ENCODE measurements at regions not wholly inside any gene's neighbourhood (a gene's known extent, or its start where the extent isn't known, plus 50 kb on each side); places are given as distances from the start of the nearest gene placed in this dataset.
"Not testable (repeated sequence)": the region's sequence is repeated elsewhere in the genome, so short reads cannot be mapped to it uniquely, and the experiment has no call there.

DNA sequence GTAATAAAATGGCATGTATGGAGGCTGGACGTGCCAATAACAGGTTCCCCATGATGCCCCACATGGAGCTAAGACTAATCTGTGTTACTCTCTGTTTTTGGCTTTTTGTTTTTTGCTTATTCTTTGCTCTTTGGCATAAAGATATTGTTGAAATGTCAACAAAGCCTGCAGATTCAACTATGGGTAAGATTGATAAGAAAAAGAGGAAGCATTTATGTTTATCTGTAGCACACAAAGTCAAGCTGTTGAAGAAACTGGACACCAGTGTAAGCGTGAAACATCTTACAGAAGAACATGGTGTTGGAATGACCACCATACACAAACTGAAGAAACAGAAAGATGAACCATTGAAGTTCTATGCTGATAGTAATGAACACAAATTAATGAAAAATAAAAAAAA lies 402.7 kb downstream of the LTN1 start:
- no peak for DNase-seq (ENCODE audit: low spot score)

DNA sequence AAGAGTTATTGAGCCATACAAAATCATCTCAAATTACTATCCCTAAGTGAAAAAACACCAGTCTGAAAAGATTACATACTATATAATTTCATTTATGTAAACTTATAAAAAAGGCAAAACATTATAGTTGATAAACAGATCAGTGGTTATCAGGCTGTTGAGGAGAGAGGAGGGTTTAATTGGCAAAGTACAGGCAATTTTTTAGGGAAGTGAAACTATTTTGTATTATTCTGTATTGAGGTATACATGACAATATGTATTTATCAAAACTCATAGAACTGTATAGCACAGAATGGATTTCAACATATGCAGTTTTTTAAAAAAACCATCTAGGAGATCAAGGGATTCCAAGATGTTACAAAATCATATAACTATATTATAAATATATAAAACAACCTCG lies 403.7 kb downstream of the LTN1 start:
- peak; percentile 12 for DNase-seq (ENCODE audit: low spot score)

DNA sequence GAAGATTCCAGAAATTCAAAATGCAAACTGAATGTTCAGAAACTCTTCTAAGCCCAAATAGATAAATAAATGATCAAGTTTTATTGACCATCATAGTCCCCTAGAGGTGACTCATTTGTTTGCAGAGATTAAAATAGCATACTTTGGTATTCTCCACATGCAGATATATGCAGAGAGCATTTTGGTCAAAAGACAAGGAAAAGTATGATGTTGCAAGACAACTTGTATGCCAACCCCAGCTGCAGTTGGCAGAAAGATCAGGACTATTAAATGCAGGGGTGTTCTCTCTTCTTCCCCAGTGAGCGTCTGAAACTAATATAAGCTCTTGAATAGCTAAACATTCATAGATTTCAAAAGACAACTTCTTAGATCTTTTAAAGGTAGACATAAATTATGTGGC lies 404.9 kb downstream of the LTN1 start:
- DNase-seq (ENCODE audit: low spot score): no peak

DNA sequence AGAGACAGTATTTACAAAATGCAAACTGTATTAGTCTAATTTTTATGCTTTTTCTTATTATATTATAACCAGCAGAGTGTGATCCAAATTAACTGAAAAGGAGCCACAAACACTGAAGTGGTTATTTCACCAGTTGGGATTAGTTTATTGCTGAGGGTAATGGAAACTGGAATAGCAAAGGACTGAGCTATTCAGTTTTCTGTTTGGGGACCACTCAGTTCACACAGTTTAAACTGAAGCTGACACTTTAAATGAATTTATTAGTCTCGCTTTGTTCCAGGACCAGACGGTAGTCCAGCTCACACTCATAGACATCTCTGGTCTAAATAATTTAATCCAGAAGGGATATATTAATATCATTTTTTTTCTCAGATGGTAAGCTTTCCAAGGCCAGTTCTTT lies 410.7 kb downstream of the LTN1 start:
- no peak for DNase-seq (ENCODE audit: low spot score)

DNA sequence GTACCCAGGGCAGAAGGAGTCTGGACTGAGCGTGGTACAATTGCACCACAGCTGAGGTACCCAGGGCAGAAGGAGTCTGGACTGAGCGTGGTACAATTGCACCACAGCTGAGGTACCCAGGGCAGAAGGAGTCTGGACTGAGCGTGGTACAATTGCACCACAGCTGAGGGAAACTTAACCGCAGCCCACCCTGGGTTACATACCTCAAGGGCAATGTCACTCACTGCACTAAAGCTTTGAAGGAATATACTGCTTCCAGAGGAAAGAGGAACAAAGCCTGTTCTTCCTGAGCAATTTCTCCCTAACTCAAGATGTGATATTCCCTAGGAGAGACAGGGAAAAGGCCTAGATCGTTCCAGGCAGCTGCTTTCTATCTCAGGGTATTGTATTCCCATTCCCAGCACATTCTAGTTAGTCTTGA lies 411.4 kb downstream of the LTN1 start:
- not testable (repeated sequence) for DNase-seq (ENCODE audit: low spot score)

DNA sequence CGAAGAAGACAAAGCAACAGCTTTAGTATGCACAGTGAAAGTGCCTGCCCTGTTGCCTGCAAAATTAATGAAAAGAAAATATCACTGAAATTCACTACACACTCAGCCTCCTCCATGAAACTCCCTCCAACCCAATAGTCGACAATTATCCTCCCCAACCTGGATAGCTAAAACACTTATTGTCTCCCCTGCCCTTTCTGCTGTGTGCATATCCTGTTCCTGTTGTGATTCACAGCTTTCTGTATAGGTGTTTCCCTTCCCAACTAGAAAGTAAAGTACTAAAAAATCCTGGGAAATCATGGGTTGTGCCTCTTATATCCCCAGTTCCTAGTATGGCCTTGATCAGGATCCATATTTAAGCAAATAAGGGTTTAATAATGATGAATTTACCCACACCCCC lies 412.1 kb downstream of the LTN1 start:
- no peak for DNase-seq (ENCODE audit: low spot score)

DNA sequence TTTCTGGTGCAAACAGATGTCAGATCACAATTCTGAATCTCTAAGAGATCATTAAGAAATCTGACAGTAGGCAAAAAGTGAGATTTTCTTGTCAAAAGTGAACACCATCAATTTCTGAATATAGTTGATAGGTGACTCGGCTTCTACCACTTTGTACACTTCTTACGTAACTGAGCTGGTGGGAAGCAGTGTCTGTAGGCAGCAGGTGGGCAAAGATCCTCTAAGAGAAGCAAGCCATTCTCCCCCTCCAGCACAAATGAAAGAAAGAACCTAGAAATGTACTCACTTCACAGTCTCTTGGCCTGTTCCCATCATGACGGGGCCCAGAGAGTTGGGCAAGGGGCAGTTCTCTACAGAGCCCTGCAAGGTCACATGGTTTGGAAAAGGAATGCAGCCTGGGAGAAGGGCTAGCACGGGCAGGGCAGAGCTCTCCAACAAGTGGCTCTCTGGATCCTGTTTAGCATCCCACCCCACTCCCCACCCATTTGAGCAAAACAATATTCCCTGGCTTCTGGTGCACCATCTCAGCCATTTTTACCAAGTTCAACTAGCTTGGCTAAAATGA lies 412.6 kb downstream of the LTN1 start:
- no peak for DNase-seq (ENCODE audit: low spot score)

DNA sequence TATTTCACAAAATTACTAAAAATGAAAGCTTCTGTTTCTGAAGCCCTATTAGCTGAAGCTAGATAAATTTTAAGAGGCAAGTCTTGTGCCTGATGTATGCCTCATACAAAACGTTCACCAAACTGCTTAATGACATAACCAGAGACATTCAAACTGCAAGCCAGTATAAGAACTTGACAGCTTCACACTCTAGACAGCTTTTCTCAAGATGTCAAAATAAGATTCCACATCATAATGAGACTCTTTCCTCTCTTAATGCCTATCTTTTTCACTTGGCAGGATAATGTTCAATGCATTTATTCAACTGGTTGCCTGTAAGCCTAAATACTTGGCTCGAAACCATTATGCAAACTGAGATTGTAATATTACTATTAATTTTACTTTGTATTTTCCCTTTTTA lies 424.0 kb downstream of the LTN1 start:
- DNase-seq (ENCODE audit: low spot score): no peak

DNA sequence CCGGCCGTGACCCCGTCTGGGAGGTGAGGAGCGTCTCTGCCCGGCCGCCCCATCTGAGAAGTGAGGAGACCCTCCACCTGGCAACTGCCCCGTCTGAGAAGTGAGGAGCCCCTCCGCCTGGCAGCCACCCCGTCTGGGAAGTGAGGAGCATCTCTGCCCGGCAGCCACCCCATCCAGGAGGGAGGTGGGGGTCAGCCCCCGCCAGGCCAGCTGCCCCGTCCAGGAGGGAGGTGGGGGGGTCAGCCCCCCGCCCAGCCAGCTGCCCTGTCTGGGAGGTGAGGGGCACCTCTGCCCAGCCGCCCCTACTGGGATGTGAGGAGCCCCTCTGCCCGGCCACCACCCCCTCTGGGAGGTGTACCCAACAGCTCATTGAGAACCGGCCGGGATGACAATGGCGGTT lies 428.7 kb downstream of the LTN1 start:
- DNase-seq (ENCODE audit: low spot score): not testable (repeated sequence)

DNA sequence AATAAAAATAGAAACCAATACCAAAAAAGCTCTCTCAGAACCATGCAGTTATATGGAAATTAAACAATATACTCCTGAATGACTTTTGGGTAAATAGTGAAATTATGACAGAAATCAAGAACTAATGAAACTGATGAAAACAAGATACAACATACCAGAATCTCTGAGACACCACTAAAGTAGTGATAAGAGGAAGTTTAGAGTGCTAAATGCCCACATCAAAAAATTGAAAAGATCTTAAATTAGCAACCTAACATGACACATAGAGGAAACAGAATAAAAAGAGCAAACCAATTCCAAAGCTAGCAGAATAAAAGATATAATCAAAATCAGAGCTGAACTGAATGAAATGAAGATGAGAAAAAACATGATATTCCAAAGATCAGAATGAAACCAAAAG lies 430.9 kb downstream of the LTN1 start:
- DNase-seq (ENCODE audit: low spot score): no peak

DNA sequence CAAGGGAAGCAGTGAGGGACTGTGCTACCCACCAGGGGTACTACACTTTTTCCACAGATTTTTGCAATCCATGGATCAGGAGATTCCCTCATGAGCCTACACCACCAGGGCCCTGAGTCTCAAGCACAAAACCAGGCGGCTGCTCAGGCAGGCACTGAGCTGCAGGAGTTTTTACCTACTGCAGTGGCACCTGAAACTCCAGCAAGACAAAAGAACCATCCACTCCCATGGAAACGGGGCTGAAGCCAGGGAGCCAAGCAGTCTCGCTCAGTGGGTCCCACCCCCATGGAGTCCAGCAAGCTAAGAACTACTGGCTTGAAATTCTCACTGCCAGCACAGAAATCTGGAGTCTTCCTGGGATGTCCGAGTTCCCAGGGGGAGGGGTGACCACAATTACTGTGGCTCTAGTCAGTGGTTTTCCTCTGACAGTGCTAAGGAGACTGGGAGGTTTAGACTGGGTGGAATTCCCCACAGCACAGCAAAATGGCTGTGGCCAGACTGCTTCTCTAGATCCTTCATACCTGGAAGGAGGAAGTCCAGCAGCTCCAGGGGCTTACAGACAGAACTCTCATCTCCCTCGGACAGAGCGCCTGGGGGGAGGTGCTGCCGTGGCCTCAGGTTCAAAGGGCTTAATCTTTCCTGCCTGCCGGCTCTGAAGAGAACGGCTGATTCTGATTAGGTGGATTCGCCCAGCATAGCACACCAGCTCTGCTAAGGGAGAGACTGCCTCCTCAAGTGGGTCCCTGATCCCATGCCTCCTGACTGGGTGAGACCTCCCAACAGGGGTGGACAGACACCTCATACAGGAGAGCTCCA lies 437.8 kb downstream of the LTN1 start:
- no peak for DNase-seq (ENCODE audit: low spot score)

DNA sequence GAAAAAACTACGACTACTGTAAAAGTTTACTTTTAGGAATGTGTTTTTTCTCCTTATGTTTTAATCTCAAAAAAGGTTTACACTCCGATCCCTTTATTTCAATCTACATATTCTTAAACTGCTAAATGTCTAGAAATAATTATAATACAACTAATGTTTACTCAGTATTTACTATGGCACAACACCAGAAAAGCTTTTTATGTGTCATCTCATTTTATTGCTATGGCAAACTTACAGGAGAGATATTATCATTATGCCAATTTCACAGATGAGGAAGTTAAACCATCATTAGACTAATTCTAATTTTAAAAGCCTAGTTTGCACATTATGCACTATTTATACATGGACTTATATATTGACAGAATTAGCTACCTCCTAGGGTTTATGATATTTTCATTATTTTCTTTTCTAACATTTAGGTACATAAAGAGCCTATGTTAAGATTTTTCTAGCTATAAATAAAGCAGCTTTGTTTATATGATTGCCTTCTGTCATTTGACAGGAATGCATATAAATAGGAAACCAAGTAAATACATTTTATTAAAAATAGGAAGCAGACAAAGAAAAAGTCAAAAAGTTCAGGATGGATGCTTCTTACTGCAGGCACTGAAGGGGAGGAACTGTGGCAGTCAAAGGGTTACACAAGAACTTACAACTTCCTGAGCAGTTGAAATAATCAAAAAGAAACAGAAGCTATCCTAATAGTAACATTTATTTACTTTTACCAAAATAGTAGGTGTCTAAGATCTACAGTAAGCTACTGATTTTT lies 442.4 kb downstream of the LTN1 start:
- no peak for DNase-seq (ENCODE audit: low spot score)

DNA sequence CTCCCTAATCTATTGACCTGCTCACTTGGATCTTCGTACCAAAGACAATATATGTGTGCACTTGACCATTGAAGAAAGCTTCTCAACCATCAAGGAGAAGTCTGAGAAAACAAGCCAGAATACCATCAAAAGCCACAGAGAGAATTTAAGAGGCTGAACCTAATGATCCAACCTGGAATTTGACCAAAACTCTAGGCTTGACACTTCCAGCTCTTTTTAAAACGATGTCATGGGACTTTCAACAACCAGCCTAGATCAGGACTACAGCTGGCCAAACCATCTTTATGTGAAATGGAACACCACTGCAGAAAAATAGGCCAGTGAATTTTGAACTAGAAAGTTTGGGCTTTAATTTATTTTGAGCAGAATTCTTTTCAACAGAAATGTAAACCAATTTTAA lies 444.4 kb downstream of the LTN1 start:
- no peak for DNase-seq (ENCODE audit: low spot score)

DNA sequence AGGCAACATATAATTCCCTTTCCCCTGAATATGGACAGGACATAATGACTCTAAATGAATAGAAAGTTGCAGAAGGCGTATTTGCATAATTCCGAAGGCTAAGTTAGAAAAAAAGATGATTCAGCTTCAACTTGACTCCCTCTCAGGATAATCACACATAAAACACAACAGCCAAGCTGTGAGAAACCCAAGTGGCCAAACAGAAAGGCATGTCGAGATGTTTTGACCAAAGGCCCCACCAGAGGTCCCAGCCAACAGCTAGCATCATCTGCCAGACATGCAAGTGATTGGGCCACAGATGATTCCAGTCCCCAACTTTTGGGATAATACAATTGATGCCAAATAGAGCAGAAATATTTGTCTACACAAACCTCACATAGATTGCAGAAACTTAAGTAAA lies 444.9 kb downstream of the LTN1 start:
- no peak for DNase-seq (ENCODE audit: low spot score)

DNA sequence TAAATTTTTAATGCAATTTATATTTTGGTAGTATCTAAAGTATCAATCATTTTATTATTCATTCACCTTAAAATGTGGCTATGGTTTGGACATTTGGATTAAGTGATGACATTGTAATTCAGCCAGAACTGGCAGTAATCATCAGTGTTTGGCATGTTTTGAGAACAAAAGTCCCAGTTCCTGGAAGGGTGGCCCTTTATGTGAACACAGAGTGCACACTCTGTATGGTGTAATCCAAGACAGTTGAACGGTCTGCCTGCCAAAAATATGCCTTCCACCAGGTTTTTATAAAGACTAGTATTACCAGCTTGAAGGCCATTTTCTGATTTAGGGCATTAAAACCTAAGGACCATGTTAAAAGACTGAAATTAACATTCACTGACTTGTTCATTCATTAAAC lies 448.7 kb downstream of the LTN1 start:
- DNase-seq (ENCODE audit: low spot score): no peak

DNA sequence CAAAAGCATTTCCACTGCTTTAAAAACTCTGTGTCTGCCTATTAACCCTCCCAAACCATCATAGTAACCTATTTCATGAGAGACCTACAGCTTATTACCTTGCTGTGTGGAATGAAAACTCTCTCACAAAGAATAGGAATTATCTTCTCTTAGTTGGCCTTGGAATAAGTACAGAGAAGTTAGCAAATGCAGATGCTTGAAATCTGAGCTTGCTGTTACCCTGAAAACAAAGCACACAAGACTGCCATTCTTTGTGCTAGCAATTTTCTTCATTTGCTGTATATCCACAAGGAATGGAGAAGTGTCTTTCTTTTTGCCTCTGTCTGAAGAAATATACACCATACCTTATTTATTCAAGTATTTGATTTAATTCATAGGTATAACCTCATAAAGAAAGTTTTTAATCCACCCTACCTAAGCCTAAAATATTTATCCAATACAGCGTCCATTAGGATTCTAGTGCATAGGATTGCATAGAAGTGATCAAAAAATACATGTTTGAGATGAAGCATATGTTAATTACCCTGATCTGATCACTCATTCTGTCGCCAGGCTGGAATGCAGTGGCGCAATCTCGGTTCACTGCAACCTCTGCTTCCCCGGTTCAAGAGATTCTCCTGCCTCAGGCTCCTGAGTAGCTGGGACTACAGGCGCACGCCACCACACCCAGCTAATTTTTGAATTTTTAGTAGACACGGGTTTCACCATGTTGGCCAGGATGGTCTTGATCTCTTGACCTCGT lies 451.1 kb downstream of the LTN1 start:
- DNase-seq (ENCODE audit: low spot score): no peak

DNA sequence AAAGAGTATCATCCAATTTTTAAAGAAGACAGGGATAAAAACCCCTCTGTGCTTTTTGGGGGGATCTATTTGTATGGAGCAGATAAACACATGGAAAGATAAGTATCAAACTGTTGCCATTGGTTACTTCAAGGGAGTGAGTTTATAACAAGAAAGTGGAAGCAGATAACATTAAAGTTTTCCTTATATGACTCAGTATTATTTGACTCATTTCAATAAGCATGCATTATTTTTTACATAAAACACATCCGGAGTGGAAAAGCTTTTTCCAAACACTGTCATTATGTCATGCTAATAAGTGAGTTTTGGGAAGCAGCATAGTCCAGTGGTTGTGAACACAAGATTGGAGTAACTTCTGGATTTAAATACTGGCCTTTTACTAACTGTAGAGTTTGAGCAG lies 452.2 kb downstream of the LTN1 start:
- no peak for DNase-seq (ENCODE audit: low spot score)

DNA sequence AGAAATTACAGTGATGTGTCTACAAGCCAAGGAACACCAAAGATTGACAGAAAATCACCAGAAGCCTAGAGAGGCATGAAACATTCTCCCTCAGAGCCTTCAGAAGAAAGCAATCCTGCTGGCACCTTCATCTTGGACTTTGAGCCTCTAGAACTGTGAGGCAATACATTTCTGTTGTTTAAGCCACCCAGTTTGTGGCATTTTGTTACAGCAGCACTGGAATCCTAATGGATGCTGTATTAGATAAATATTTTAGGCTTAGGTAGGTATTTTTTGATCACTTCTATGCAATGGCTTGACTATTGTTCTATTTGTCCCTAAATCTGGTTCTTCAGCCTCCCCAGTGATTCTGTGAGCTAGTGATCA lies 453.1 kb downstream of the LTN1 start:
- DNase-seq (ENCODE audit: low spot score): no peak

DNA sequence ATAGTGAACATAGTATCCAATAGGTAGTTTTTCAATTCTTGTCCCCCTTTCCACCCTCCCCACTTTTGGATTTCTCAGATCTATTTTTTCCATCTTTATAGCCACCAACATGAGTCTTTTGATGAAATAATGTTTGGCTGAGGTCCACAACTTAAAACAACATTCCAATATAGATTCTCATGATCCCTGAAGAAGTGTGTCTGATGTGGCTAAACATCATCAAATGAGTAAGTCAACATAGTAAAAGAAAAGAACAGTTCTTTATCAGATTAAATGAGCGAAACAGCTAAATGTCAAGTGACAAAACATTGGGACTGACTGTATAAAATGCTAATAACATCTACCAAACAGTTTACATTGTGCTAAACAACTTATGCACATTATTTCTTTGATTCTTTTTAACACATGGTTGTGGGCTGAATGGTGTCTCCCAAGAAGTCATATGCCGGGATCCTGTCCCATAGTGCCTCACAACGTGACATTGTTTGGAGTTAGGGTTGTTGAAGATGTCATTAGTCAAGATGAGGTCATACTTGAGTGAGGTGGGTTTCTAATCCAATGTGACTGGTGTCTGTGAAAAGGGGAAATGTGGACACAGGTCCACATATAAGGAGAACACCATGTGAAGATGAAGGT lies 453.6 kb downstream of the LTN1 start:
- DNase-seq (ENCODE audit: low spot score): no peak

DNA sequence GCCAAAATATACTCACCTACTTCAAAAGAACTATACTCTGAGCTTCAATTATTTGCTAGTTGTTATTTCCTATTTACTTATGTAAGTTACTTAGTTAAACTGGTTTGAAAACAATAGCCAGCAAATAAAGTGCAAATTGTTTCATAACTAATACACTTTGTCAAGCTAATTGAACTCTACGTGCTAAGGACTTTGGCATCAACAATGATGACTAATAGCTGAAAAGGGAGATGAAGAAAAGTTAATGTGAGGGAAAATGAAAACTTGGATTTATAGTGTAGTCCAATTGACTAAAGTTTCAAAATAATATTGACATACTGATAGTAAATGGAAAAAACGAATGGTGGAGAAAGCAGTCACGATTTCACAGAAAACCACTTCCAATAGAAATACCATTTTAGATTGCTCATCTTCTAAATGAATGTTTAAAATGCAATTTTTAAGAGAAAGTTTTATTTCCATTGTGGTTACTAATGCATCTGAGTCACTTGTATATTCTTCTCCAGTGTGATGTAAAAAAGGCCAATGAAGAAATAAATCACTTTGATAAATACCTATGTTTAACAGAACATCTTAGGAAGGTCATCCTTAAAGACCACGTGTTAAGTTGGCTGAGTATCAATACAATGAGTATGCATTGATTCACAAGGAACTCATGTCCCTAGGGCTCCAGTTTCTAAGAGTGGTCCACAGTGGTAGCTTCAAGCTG lies 455.2 kb downstream of the LTN1 start:
- no peak for DNase-seq (ENCODE audit: low spot score)

DNA sequence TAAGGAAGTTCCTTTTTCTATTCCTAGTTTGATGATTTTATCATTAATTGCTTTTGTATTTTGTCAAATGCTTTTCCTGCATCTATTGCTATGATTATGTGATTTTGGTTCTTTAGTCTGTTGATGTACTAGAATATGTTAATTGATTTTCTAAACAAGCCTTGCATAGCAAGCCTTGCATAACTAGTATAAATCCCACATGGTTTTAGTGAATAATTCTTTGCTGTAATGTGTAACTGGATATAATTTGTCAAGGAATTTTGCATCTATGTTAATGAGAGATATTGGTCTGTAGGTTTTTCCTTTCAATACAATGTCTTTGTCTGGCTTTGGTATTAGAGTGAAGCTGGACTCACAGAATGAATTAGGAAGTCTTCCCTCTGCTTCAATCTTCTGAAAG lies 460.2 kb downstream of the LTN1 start:
- no peak for DNase-seq (ENCODE audit: low spot score)

DNA sequence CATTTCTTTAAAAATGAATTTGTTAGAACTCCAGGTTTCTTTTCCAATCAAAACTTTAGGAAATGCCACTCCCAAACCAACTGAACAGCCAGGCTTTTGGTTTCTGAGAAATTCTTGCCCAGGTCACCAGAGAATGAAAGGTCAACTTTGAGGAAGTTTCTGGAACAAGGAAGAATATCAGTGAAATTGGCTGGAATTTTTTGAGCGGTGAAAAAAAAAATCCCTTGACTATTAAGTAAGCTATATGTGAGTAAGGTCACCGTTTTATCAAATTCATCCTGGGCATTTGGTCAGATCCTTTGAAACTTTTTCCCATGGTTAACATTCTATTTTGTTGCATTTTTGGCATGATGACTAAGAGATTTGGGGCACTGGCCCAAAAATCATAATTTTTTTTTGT lies 469.3 kb downstream of the LTN1 start:
- DNase-seq (ENCODE audit: low spot score): no peak
